ENCODE measurements at regions not wholly inside any gene's neighbourhood (a gene's known extent, or its start where the extent isn't known, plus 50 kb on each side); places are given as distances from the start of the nearest gene placed in this dataset.
"Not testable (repeated sequence)": the region's sequence is repeated elsewhere in the genome, so short reads cannot be mapped to it uniquely, and the experiment has no call there.

DNA sequence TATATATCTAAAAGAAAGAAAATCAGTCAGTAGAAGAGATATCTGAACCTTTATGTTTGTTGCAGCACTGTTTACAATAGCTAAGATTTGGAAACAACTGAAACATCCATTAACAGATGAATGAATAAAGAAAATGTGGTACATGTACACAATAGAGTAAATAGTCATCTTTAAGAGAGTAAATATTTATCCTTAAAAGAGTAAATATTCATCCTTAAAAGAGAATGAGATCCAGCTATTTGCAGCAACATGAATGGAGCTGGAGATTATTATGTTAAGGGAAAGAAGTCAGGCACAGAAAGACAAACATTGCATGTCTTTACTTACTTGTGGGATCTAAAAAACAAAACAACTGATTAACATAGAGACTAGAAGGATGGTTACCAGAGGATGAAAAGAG is 197.0 kb upstream of the CBLB start:
- no peak for DNase-seq
- intact Hi-C loops (cut with DNase I) = no loop called here

DNA sequence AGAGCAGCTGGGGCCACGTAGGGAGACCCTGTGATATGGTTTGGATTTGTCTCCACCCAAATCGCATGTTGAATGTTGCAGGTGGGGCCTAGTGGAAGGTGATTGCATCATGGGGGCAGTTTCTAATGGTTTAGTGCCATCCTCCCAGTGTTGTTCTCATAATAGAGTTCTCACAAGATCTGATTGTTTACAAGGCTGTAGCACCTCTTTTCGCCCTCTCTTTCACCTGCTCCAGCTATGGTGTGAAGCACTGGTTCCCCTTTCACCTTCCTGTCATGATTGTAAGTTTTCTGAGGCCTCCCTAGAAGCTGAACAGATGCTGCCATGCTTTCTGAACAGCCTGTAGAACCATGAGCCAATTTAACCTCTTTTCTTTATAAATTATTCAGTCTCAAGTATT is 198.9 kb upstream of the CBLB start:
- intact Hi-C loops (cut with DNase I) = no loop called here

DNA sequence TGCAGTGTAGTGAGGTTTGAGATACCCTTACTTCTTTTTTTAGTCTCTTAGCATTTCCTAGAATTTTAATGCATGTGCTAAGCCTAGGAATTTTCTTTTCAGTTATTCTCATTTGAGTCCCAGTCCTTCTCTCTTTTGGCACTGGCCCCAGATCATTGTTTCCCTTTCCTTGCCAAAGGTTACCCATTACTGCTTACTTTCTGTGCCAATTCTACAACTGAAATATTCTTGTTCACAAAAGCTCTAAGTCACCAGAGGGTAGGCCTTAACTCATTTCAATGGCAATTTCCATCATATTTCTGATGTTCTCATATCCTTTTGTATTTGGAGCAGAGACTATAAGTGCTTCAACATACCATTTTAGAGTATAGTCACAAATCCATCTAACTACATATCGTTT is 199.6 kb upstream of the CBLB start:
- no peak for DNase-seq
- intact Hi-C loops (cut with DNase I) = no loop called here

More for the DNA sequence above, 198.9 kb upstream of the CBLB start:
- no peak for DNase-seq

DNA sequence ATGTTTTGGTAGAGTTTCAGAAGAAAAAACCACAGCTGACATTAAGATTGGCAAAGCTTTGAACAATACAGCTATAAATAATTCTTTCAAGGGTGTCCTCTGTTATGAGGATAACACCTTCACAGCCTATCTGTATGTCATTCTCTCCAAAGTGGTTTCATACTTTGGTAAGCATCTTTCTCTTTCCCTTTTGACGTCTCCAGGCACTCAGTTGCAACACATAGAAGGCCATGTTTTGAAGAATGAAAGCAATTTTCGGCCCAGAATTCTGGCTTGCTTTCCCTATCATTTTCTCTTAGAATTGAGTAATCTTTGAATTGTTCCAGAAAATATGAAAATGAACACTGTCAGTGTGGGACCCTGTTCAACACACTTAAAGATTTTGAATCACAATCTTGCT is 200.0 kb upstream of the CBLB start:
- intact Hi-C loops (cut with DNase I) = no loop called here
- DNase-seq = no peak

- no peak for DNase-seq
- intact Hi-C loops (cut with DNase I) = no loop called here
Measured at GRCh38 chr3:106070187-106070586, 201.4 kb upstream of the CBLB start.

GRCh38 chr3:106071306-106071705 is 202.5 kb upstream of the CBLB start:
- no peak for DNase-seq
- intact Hi-C loops (cut with DNase I) = no loop called here

DNA sequence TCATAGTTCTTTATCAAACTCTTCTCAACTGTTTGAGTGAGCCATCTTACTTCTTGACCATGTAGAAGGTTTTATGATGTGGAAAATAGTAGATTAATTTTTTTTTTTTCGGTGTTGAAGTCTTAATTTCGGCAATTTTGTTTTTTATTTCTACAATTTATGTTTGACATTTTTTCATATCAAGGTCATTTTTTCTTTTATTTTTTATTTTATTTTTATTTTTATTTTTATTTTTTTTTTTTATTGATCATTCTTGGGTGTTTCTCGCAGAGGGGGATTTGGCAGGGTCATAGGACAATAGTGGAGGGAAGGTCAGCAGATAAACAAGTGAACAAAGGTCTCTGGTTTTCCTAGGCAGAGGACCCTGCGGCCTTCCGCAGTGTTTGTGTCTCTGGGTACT is 203.8 kb upstream of the CBLB start:
- DNase-seq; intact Hi-C loops (cut with DNase I): not testable (repeated sequence)

DNA sequence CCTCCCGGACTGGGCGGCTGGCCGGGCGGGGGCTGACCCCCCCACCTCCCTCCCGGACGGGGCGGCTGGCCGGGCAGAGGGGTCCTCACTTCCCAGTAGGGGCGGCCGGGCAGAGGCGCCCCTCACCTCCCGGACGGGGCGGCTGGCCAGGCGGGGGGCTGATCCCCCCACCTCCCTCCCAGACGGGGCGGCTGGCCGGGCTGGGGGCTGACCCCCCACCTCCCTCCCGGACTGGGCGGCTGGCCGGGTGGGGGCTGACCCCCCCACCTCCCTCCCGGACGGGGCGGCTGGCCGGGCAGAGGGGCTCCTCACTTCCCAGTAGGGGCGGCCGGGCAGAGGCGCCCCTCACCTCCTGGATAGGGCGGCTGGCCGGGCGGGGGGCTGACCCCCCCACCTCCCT is 205.0 kb upstream of the CBLB start:
- DNase-seq; intact Hi-C loops (cut with DNase I): not testable (repeated sequence)

DNA sequence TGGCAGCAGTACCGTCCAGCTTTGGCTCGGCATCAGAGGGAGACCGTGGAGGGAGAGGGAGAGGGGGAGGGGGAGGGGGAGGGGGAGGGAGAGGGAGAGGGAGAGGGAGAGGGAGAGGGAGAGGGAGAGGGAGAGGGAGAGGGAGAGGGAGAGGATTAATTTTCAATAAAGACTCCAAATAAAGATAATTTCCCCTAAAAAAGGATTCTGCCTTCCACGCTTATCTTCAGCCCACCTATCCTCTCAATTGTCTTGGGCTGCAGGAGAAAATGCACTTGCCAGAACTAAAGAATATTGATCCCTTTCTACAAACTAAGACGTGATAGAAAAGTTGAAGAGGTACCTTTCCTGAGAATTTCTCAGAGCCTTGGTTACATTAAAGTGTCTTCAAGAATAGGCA is 206.9 kb upstream of the CBLB start:
- intact Hi-C loops (cut with DNase I) = not testable (repeated sequence)

GRCh38 chr3:106078635-106079034 is 209.8 kb upstream of the CBLB start:
- intact Hi-C loops (cut with DNase I) = no loop called here

More for the DNA sequence above, 206.9 kb upstream of the CBLB start:
- DNase-seq = not testable (repeated sequence)

GRCh38 chr3:106082616-106083015 is 213.8 kb upstream of the CBLB start:
- intact Hi-C loops (cut with DNase I) = no loop called here
- no peak for DNase-seq

More at GRCh38 chr3:106078635-106079034, 209.8 kb upstream of the CBLB start:
- DNase-seq = no peak

DNA sequence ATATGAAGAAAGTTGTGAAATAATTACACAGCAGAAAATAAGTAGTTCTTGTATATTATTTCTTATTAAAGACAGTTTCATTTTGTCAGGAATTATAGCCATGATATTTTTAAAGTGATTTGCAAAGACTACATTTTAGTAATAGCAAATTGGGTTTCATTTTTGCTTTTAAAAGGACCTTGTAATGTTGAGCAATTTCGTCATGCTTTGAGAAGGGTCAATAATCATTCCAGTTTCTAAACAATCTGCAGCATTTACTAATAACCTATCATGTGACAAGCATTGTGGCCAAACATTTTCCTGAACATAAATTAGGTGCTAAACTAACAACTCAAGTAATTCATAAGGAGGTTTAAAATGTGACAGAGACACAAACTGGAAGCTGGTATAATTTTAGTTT is 214.4 kb upstream of the CBLB start:
- no peak for DNase-seq
- intact Hi-C loops (cut with DNase I) = no loop called here

DNA sequence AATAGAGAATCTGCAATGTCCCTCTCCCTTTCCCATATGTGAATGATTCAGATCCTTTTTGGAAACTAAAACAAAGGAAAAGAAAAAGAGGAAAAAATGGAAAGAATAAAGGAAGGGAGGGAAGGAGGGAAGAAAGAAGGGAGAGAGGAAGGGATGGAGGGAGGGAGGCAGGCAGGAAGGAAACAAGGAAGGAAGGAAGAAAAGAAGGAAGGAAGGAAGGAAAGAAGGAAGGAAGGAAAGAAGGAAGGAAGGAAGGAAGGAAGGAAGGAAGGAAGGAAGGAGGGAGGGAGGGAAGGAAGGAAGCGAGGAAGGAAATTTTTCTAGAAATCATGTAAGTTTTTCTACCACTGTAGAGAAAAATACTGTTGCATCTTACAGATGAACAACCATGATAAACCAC is 215.0 kb upstream of the CBLB start:
- intact Hi-C loops (cut with DNase I) = no loop called here
- DNase-seq = no peak

DNA sequence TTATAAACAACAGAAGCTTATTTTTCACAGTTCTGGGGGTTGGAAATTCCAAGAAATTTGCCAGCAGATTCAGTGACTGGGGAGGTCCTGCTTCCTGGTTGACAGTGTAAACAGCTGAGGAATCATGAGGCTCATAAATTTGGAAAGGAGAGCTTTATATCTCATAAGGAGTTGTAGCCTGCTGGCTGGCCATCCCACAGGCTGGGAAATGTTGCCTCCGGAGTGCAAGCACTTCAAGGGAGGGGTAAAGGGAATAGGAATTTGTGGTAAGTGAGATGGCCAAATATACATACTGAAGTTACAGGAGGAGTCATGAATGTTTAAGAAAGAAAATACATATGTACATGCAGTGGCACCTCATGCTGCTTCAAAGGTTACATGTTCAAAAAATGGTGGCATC is 217.2 kb upstream of the CBLB start:
- intact Hi-C loops (cut with DNase I) = no loop called here
- no peak for DNase-seq

DNA sequence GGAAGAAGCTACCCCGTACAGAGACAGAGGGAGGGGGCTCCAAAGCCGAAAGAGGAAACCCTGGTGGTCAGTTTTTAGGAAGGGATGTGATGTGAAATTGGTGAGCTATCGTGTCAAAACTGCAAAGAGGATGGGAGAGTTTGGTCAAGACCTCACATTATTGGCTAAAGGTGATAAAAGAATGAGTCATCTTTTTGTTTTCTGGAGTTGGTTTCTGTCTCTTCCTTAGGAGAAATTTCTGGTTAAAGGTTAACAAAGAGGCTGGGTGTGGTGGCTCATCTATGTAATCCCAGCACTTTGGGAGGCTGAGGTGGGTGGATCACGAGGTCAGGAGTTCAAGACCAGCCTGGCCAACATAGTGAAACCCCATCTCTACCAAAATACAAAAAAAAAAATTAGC is 217.8 kb upstream of the CBLB start:
- intact Hi-C loops (cut with DNase I) = no loop called here

DNA sequence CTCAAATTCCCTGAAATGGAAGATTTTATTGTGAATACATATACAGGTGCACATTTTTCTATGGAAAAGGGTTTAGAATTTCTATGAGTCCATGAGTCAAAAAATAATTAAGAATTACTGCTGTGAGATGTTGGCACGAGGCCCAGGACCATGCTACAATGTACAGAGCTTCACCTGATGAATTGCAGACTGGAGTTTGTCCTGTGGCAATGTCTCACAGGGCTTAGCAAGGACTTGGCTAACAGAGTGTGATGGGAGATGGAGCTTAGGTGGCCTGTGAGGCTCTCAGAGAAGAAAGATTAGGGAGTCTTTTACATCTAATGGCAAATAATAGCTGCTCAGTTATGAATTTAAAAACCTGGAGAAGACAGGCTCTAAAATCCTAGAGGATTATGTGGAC is 219.5 kb upstream of the CBLB start:
- intact Hi-C loops (cut with DNase I) = no loop called here
- no peak for DNase-seq

More for the DNA sequence above, 217.8 kb upstream of the CBLB start:
- DNase-seq = no peak

DNA sequence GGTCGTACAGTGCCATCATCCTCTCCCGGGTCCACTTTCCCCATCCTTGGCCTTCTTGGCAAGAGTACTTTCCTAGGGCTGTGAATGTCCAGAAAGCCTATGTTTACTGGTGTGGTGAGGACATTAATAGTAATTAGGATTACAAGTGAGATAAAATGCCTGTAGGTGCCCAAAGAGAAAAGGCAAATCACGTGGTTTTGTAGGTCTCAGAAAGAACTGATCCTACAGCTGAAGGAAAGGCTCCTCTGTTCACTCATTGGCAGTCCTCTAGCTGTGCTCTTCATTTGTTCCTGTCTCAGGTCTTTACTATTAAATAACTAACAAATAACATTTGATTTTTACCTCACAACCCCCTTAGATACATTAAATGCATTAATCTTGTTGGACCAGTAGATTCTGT is 220.1 kb upstream of the CBLB start:
- no peak for DNase-seq
- intact Hi-C loops (cut with DNase I) = no loop called here

DNA sequence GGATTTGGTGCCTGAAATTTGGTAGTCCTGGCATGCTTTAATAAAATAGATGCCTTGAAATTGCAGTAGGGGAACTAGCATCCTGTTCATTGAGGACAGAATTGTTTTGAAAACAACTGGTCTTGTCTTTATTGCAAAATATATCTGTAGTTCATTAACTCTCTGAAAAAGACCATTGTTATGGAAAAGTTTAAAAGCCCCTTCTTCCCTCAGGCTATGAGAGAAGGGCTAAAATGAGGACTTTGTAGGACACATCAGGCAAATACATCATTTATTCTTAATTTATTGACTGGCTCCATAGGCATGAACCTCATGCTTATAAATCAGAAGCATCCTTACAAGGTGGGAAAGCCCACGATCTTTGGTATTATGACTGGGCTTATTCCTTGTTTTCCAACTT is 221.0 kb upstream of the CBLB start:
- intact Hi-C loops (cut with DNase I) = no loop called here
- DNase-seq = no peak

DNA sequence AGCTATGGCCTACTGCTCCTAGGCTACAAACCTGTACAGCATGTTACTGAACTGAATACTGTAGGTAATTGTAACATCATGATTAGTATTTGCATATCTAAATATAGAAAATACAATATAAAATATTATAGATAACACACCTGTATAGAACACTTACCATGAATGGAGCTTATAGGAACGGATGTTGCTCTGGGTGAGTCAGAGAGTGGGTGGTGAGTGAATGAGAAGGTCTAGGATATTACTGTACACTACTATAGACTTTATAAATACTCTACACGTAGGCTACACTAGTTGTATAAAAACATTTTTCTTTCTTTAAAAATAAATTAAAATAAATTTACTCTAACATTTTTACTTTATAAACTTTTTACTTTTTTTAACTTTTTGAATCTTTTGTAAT is 224.0 kb upstream of the CBLB start:
- intact Hi-C loops (cut with DNase I) = no loop called here
- no peak for DNase-seq

DNA sequence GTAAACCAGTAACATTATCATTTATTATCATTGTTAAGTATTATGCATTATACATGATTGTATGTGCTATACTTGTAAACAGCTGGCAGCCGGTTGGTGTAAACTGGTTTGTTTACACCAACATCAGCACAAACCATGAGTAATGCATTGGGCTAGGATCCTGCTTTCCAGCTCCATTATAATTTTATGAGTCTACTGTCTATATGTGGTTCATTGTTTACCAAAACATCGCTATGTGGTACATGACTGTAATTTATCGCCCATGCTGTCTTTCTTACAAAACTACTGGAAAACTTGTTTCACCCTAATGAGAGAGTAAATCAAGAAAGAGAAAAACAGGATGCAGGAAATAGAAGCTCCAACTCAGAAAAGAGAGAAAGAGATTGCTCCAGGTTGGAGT is 224.8 kb upstream of the CBLB start:
- intact Hi-C loops (cut with DNase I) = no loop called here
- DNase-seq = no peak

- DNase-seq = no peak
- intact Hi-C loops (cut with DNase I) = no loop called here
Measured at GRCh38 chr3:106097817-106098435, 229.1 kb upstream of the CBLB start.

DNA sequence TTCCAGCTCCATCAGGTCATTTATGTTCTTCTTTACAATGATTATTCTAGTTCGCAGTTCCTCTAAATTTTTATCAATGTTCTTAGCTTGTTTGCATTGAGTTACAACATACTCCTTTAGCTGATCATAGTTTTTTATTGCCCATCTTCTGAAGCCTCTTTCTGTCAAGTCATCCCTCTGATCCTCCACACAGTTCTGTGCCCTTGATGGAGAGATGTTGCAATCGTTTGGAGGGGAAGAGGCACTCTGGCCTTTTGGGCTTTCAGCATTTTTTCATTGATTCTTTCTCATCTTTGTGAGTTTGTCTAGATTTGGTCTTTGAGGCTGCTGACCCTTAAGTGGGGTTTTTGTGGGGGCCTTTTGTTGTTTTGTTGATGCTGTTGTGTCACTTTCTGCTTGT is 234.6 kb upstream of the CBLB start:
- intact Hi-C loops (cut with DNase I) = no loop called here
- no peak for DNase-seq
